Activated gamma-delta T cell treated with Interleukin-2 at 50 U/mL for 16 hours (primary cell): ENCODE measurements at regions not wholly inside any gene's neighbourhood (a gene's known extent, or its start where the extent isn't known, plus 50 kb on each side); places are given as distances from the start of the nearest gene placed in this dataset.
"Not testable (repeated sequence)": the region's sequence is repeated elsewhere in the genome, so short reads cannot be mapped to it uniquely, and the experiment has no call there.

Experiments used
- DNase-seq: peaks from one replicate; pipeline ENCODE4 v3.0.0-alpha.2; 2020

GRCh38 chr11:37364246-37364839 lies 766.3 kb upstream of the RAG2 start:
- DNase-seq: no peak

- DNase-seq: no peak
Observed at GRCh38 chr11:37353192-37353591, 755.2 kb upstream of the RAG2 start.

- no peak for DNase-seq
Observed at GRCh38 chr11:37352485-37352884, 754.4 kb upstream of the RAG2 start.

- no peak for DNase-seq
Observed at GRCh38 chr11:37343290-37343689, 745.3 kb upstream of the RAG2 start.

GRCh38 chr11:37336401-37336800 lies 738.4 kb upstream of the RAG2 start:
- no peak for DNase-seq

- no peak for DNase-seq
Observed at GRCh38 chr11:37333345-37333744, 735.3 kb upstream of the RAG2 start.

- no peak for DNase-seq
Observed at GRCh38 chr11:37323843-37324242, 725.8 kb upstream of the RAG2 start.

GRCh38 chr11:37322333-37323194 lies 724.5 kb upstream of the RAG2 start:
- DNase-seq: no peak

GRCh38 chr11:37320921-37321320 lies 722.9 kb upstream of the RAG2 start:
- DNase-seq: no peak

GRCh38 chr11:37317803-37318202 lies 719.8 kb upstream of the RAG2 start:
- DNase-seq: no peak

GRCh38 chr11:37313266-37313665 lies 715.2 kb upstream of the RAG2 start:
- no peak for DNase-seq

- no peak for DNase-seq
Observed at GRCh38 chr11:37306563-37306962, 708.5 kb upstream of the RAG2 start.

- not testable (repeated sequence) for DNase-seq
Observed at GRCh38 chr11:37301405-37301804, 703.4 kb upstream of the RAG2 start.

GRCh38 chr11:37298173-37298572 lies 700.1 kb upstream of the RAG2 start:
- no peak for DNase-seq

GRCh38 chr11:37286890-37287289 lies 688.9 kb upstream of the RAG2 start:
- DNase-seq: no peak

- no peak for DNase-seq
Observed at GRCh38 chr11:37282367-37282766, 684.3 kb upstream of the RAG2 start.

- no peak for DNase-seq
Observed at GRCh38 chr11:37280200-37280599, 682.2 kb upstream of the RAG2 start.

GRCh38 chr11:37277896-37278465 lies 679.9 kb upstream of the RAG2 start:
- DNase-seq: no peak

GRCh38 chr11:37264783-37265182 lies 666.7 kb upstream of the RAG2 start:
- no peak for DNase-seq

GRCh38 chr11:37264060-37264459 lies 666.0 kb upstream of the RAG2 start:
- DNase-seq: no peak

GRCh38 chr11:37263467-37263866 lies 665.4 kb upstream of the RAG2 start:
- DNase-seq: not testable (repeated sequence)

- DNase-seq: no peak
Observed at GRCh38 chr11:37259734-37260133, 661.7 kb upstream of the RAG2 start.

GRCh38 chr11:37248145-37248544 lies 650.1 kb upstream of the RAG2 start:
- DNase-seq: no peak

GRCh38 chr11:37246092-37246491 lies 648.1 kb upstream of the RAG2 start:
- DNase-seq: not testable (repeated sequence)
